ENCODE measurements at regions not wholly inside any gene's neighbourhood (a gene's known extent, or its start where the extent isn't known, plus 50 kb on each side); places are given as distances from the start of the nearest gene placed in this dataset.

DNA sequence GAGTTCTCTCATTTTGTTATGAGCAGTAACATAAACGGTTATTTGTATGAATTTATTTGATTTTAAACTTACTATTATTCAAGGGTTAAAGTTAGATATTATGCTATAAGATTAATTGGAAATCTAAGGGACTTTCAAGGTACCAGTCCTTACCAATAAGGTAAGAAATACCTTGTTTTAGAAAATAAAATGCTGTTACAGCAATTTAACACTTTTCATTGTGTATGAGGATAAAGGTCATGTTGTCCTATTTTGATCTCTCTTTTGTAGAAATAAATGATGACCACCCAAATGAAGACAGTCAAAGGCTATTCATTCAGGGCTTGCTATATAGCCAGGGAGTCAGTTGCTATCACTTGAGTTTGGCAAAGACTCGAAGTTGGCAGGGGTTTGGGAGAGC is 1185.9 kb upstream of the GOT2 start (continued):
- TF ChIP-seq, protein P1, sequence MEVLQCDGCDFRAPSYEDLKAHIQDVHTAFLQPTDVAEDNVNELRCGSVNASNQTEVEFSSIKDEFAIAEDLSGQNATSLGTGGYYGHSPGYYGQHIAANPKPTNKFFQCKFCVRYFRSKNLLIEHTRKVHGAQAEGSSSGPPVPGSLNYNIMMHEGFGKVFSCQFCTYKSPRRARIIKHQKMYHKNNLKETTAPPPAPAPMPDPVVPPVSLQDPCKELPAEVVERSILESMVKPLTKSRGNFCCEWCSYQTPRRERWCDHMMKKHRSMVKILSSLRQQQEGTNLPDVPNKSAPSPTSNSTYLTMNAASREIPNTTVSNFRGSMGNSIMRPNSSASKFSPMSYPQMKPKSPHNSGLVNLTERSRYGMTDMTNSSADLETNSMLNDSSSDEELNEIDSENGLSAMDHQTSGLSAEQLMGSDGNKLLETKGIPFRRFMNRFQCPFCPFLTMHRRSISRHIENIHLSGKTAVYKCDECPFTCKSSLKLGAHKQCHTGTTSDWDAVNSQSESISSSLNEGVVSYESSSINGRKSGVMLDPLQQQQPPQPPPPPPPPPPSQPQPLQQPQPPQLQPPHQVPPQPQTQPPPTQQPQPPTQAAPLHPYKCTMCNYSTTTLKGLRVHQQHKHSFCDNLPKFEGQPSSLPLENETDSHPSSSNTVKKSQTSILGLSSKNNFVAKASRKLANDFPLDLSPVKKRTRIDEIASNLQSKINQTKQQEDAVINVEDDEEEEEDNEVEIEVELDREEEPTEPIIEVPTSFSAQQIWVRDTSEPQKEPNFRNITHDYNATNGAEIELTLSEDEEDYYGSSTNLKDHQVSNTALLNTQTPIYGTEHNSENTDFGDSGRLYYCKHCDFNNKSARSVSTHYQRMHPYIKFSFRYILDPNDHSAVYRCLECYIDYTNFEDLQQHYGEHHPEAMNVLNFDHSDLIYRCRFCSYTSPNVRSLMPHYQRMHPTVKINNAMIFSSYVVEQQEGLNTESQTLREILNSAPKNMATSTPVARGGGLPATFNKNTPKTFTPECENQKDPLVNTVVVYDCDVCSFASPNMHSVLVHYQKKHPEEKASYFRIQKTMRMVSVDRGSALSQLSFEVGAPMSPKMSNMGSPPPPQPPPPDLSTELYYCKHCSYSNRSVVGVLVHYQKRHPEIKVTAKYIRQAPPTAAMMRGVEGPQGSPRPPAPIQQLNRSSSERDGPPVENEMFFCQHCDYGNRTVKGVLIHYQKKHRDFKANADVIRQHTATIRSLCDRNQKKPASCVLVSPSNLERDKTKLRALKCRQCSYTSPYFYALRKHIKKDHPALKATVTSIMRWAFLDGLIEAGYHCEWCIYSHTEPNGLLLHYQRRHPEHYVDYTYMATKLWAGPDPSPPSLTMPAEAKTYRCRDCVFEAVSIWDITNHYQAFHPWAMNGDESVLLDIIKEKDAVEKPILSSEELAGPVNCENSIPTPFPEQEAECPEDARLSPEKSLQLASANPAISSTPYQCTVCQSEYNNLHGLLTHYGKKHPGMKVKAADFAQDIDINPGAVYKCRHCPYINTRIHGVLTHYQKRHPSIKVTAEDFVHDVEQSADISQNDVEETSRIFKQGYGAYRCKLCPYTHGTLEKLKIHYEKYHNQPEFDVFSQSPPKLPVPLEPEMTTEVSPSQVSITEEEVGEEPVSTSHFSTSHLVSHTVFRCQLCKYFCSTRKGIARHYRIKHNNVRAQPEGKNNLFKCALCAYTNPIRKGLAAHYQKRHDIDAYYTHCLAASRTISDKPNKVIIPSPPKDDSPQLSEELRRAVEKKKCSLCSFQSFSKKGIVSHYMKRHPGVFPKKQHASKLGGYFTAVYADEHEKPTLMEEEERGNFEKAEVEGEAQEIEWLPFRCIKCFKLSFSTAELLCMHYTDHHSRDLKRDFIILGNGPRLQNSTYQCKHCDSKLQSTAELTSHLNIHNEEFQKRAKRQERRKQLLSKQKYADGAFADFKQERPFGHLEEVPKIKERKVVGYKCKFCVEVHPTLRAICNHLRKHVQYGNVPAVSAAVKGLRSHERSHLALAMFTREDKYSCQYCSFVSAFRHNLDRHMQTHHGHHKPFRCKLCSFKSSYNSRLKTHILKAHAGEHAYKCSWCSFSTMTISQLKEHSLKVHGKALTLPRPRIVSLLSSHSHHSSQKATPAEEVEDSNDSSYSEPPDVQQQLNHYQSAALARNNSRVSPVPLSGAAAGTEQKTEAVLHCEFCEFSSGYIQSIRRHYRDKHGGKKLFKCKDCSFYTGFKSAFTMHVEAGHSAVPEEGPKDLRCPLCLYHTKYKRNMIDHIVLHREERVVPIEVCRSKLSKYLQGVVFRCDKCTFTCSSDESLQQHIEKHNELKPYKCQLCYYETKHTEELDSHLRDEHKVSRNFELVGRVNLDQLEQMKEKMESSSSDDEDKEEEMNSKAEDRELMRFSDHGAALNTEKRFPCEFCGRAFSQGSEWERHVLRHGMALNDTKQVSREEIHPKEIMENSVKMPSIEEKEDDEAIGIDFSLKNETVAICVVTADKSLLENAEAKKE (CRISPR knock-in tag; IDR thresholded peaks at IDR 0.05), result no peak

DNA sequence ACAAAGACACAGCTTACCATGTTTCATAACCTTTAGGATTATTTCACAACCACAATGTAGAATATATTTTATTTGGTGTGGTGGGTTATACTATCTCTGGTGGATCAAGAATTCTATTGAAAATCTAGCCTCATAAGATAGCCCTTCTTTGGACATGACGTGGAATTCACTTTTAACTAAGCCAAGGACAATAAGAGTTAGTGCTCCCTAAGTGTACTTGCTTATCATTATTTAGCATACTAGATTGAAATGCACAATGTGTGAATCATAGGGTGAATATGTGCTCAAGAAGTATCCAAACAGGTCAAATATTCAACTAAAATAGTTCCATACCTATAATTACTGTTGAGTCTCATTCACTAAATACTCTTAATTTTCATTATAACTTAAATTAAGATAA is 1179.5 kb upstream of the GOT2 start:
- Histone ChIP-seq H3K4me1 (ENCODE audit: insufficient read depth) (peaks cover 26% of the 10 kb centered on the region), H3K79me2 (replicated peaks; ENCODE audit: insufficient read depth) (no peaks in the 10 kb centered on the region), H4K20me1 (replicated peaks; ENCODE audit: insufficient read depth) (no peaks in the 10 kb centered on the region), H3K36me3 (ENCODE audit: insufficient read depth) (no peaks in the 10 kb centered on the region), H3K27me3 (ENCODE audit: insufficient read depth) (no peaks in the 10 kb centered on the region), H3K4me3 (no peak overlapping the region), H3K9me2 (ENCODE audit: insufficient read depth) (no peaks in the 10 kb centered on the region), H3K27ac (ENCODE audit: low read depth) (no peak overlapping the region), H3F3A (replicated peaks; ENCODE audit: low read depth) (no peaks in the 10 kb centered on the region), H3K4me2 (no peak overlapping the region), H2AFZ (no peak overlapping the region)
- ATAC-seq (no peak), DNase-seq (ENCODE audit: low spot score) (no peak)
- Mint-ChIP-seq H3K36me3 (ENCODE audit: low read depth) (no peaks in the 10 kb centered on the region), H3K9me3 (no peaks in the 10 kb centered on the region), H3K4me1 (peaks cover 12% of the 10 kb centered on the region), H3K27me3 (ENCODE audit: insufficient read depth, low read depth, poor library complexity) (no peaks in the 10 kb centered on the region), H3K27ac (no peak overlapping the region), H3K4me3 (no peak overlapping the region)
- TF ChIP-seq, protein P2, sequence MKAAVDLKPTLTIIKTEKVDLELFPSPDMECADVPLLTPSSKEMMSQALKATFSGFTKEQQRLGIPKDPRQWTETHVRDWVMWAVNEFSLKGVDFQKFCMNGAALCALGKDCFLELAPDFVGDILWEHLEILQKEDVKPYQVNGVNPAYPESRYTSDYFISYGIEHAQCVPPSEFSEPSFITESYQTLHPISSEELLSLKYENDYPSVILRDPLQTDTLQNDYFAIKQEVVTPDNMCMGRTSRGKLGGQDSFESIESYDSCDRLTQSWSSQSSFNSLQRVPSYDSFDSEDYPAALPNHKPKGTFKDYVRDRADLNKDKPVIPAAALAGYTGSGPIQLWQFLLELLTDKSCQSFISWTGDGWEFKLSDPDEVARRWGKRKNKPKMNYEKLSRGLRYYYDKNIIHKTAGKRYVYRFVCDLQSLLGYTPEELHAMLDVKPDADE (IDR thresholded peaks at IDR 0.05), result no peak
- TF ChIP-seq EZH2 (IDR thresholded peaks at IDR 0.05; ENCODE audit: low read depth, unreplicated experiment), result no peak
- no peak for TF ChIP-seq NANOG (IDR thresholded peaks at IDR 0.05; ENCODE audit: borderline replicate concordance)
- TF ChIP-seq, protein P1 (CRISPR knock-in tag; IDR thresholded peaks at IDR 0.05), result no peak
- no peak for TF ChIP-seq EZH2phosphoT487 (IDR thresholded peaks at IDR 0.05; ENCODE audit: unreplicated experiment)
- TF ChIP-seq, protein P3, sequence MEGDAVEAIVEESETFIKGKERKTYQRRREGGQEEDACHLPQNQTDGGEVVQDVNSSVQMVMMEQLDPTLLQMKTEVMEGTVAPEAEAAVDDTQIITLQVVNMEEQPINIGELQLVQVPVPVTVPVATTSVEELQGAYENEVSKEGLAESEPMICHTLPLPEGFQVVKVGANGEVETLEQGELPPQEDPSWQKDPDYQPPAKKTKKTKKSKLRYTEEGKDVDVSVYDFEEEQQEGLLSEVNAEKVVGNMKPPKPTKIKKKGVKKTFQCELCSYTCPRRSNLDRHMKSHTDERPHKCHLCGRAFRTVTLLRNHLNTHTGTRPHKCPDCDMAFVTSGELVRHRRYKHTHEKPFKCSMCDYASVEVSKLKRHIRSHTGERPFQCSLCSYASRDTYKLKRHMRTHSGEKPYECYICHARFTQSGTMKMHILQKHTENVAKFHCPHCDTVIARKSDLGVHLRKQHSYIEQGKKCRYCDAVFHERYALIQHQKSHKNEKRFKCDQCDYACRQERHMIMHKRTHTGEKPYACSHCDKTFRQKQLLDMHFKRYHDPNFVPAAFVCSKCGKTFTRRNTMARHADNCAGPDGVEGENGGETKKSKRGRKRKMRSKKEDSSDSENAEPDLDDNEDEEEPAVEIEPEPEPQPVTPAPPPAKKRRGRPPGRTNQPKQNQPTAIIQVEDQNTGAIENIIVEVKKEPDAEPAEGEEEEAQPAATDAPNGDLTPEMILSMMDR (conservative IDR thresholded peaks at IDR 0.05; ENCODE audit: low read depth in 2 of 2), result no peak
